Epidermal melanocyte (primary cell): ENCODE measurements at regions not wholly inside any gene's neighbourhood (a gene's known extent, or its start where the extent isn't known, plus 50 kb on each side); places are given as distances from the start of the nearest gene placed in this dataset.
"Not testable (repeated sequence)": the region's sequence is repeated elsewhere in the genome, so short reads cannot be mapped to it uniquely, and the experiment has no call there.

ENCODE experiments used
- DNase-seq: peaks from one replicate; pipeline ENCODE4 v3.0.0; 2011; ENCODE audit warnings: low spot score; ENCODE audit not compliant: insufficient read length

- no peak for DNase-seq
These were observed 1159.1 kb upstream of the CDH8 start for GRCh38 chr16:63195336-63195735.

GRCh38 chr16:63192980-63193379 is 1156.7 kb upstream of the CDH8 start:
- DNase-seq, result no peak

GRCh38 chr16:63188086-63188771 is 1152.0 kb upstream of the CDH8 start:
- DNase-seq, result no peak

DNA sequence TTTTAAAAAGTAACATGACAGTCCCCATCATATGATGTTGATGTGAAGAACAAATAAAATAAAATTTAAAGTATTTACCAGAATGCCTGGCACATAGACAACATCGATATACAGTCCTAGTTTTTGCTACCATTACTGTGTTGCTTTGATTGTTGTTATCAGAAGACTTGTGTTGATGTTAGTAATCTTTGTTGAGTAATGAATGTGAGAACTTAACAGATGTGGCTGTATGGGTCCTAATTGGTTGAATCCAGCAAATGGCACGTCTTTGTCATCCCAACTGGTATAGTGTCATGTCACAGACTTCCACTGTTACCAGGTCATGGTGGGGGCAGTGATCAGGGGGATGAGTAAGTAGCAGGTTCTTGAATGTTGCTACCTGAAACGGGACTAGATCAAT is 1151.4 kb upstream of the CDH8 start:
- DNase-seq, result no peak

GRCh38 chr16:63185235-63185780 is 1149.1 kb upstream of the CDH8 start:
- DNase-seq, result no peak

- no peak for DNase-seq
These were observed 1147.5 kb upstream of the CDH8 start for GRCh38 chr16:63183743-63184142.

GRCh38 chr16:63175313-63175712 is 1139.1 kb upstream of the CDH8 start:
- DNase-seq, result no peak

- DNase-seq, result no peak
These were observed 1138.6 kb upstream of the CDH8 start for GRCh38 chr16:63174801-63175200.

DNA sequence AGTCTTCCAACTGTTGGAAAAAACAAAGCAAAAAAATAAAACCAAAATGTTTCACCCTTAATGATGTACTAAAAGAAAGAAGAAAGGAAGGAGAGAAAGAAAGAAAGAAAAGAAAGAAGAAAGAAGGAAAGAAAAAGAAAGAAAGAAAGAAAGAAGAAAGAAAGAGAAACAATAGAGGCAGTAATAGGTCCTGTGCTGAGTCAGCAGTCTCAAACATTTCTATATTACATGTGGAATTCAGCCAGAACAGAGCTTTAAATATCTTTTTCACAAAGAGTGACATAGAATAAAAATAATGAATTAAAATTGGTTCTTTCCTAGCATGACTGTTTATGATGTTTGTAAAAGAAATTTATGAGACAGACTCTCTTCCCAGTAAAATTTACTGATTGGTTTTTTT is 1135.3 kb upstream of the CDH8 start:
- DNase-seq, result no peak

GRCh38 chr16:63169100-63169499 is 1132.9 kb upstream of the CDH8 start:
- no peak for DNase-seq

DNA sequence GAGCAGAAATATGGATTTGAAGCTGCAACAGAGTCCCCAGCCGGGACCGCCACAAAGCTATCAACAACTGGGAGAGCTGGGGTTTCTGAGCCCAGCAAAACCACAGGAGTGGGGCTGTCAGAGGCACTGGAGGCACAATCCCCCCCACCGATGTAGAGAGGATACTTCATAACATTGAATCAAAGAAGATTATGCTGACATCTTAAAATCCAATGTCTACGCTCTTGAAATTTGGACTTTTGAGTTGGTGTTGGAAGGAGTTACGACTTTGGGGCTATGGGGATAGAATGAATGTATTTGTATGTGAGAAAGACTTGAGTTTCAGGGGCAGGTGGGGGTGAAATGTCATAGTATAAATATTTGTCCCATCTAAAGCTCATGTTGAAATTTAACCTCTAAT is 1121.6 kb upstream of the CDH8 start:
- no peak for DNase-seq

- DNase-seq, result no peak
These were observed 1110.0 kb upstream of the CDH8 start for GRCh38 chr16:63146251-63146650.

- no peak for DNase-seq
These were observed 1109.2 kb upstream of the CDH8 start for GRCh38 chr16:63145411-63145810.

DNA sequence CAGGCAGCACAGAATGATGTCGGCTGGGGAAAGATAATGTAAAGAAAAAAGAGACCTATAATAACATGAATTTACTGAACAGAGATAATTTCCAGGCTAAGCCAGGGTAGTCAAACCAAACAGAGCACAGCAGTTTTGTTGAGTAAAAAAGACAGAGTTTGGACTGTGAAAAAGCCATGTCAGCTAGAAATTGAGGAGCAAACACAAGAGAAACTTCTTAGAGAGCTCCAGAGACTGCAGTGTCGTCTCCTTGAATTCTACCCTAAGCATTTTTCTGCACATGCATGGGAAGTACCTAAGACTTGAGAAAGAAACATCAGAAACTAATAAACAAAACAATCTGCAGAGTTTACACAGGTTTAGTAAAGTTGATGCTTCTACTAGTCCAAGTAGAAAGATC is 1098.8 kb upstream of the CDH8 start:
- no peak for DNase-seq

DNA sequence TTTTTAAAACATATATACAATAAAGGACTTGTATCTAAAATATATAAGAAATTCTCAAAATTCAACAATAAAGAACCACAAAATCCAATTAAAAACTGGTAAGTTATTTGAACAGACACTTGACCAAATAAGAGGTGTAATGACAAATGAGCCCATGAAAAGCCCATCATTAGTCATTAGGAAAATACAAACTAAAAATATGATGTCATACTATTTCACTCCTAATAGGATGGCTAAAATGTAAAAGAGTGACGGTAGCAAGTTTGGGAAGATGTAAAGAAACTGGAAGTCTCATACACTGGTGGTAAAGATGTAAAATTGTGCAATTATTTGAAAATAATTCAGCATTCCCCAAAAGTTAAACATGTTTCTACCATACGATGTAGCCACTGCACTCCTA is 1095.3 kb upstream of the CDH8 start:
- no peak for DNase-seq

GRCh38 chr16:63130942-63131341 is 1094.7 kb upstream of the CDH8 start:
- DNase-seq, result no peak

DNA sequence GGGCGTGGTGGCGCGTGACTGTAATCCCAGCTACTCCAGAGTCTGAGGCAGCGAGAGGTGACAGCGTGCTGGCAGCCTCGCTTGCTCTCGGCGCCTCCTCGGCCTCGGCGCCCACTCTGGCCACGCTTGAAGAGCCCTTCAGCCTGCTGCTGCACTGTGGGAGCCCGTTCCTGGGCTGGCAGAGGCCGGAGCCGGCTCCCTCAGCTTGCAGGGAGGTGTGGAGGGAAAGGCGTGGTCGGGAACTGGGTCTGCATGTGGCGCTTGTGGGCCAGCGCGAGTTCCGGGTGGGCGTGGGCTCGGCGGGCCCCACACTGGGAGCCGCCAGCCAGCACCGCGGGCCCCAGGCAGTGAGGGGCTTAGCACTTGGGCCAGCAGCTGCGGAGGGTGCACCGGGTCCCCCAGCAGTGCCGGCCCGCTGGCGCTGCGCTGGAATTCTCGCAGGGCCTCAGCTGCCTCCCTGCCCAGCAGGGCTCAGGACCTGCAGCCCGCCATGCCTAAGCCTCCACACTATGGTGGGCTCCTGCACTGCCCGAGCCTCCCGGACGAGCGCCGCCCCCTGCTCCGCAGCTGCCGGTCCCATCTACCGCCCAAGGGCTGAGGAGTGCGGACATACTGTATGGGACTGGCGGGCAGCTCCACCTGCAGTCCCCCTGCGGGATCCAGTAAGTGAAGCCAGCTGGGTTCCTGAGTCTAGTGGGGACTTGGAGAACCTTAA is 1093.3 kb upstream of the CDH8 start:
- no peak for DNase-seq

DNA sequence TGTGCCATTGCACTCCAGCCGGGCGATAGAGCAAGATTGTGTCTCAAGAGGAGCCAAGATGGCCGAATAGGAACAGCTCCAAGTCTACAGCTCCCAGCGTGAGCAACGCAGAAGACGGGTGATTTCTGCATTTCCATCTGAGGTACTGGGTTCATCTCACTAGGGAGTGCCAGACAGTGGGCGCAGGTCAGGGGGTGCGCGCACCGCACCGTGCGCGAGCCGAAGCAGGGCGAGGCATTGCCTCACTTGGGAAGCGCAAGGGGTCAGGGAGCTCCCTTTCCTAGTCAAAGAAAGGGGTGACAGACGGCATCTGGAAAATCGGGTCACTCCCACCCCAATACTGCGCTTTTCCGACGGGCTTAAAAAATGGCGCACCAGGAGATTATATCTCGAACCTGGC is 1083.7 kb upstream of the CDH8 start:
- DNase-seq, result not testable (repeated sequence)

- no peak for DNase-seq
These were observed 1063.8 kb upstream of the CDH8 start for GRCh38 chr16:63100082-63100481.

GRCh38 chr16:63096857-63097256 is 1060.6 kb upstream of the CDH8 start:
- no peak for DNase-seq

- DNase-seq, result no peak
These were observed 1056.5 kb upstream of the CDH8 start for GRCh38 chr16:63092736-63093135.

- no peak for DNase-seq
These were observed 1045.9 kb upstream of the CDH8 start for GRCh38 chr16:63082101-63082500.

GRCh38 chr16:63080746-63081145 is 1044.5 kb upstream of the CDH8 start:
- DNase-seq, result no peak
